ENCODE measurements at regions not wholly inside any gene's neighbourhood (a gene's known extent, or its start where the extent isn't known, plus 50 kb on each side); places are given as distances from the start of the nearest gene placed in this dataset.

DNA sequence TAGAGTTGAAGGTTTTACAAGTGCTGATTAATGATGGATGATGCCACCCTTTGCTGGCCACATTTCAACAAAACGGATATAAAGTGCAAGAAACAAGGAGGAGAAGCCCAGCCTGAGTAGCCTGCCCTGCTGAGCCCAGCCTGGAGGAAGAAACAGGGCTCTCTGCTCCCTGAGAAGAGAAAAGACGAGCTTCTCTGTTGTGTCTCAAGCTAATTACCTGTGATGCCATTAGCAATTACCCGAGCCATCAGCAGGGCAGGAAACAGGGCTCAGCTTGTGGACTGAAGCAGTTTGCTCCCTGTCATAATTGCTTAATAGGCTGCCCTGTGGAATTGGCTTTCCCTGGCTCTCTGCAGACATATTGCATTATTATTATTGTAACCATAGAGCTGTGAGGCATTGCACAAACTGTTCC, 709.3 kb upstream of the AUTS2 start:
- no peaks in the 10 kb centered on the region for H4K20me1 ChIP-seq (ENCODE audit: insufficient read depth, low read length)
- no TSS peak for BruUV-seq (replicated peaks)

More for the DNA sequence above, 709.3 kb upstream of the AUTS2 start:
- Histone ChIP-seq H3K4me2 (ENCODE audit: low read depth, low read length) (no peak overlapping the region), H3K4me3 (ENCODE audit: insufficient read depth, low read depth, low read length) (no peak overlapping the region), H4K5ac (ENCODE audit: low read depth, low read length) (no peak overlapping the region), H2BK20ac (ENCODE audit: low read depth, low read length) (no peak overlapping the region), H3K18ac (ENCODE audit: low read depth, low read length) (no peak overlapping the region), H3K4ac (ENCODE audit: low read depth, low read length) (no peak overlapping the region), H3K27me3 (ENCODE audit: control insufficient read depth, insufficient read depth, low read length) (no peaks in the 10 kb centered on the region), H3K36me3 (ENCODE audit: control insufficient read depth, insufficient read depth, low read length) (no peaks in the 10 kb centered on the region), H3K14ac (replicated peaks; ENCODE audit: low read depth, low read length) (no peak overlapping the region), H4K8ac (ENCODE audit: low read depth in 2 of 2, low read length in 2 of 2) (no peak overlapping the region), H3K79me1 (ENCODE audit: low read depth in 1 of 2, low read length in 2 of 2) (no peaks in the 10 kb centered on the region), H2AK5ac (ENCODE audit: low read depth, low read length) (no peak overlapping the region), H4K91ac (ENCODE audit: insufficient read depth, low read depth, low read length) (no peak overlapping the region), H3K9me3 (ENCODE audit: control insufficient read depth, insufficient read depth, low read length) (peaks cover 7% of the 10 kb centered on the region), H2AK9ac (replicated peaks; ENCODE audit: low read depth, low read length, poor library complexity) (no peak overlapping the region), H3K9me1 (ENCODE audit: insufficient read depth, low read length) (no peaks in the 10 kb centered on the region), H2BK15ac (ENCODE audit: low read depth, low read length) (no peak overlapping the region), H3K9ac (ENCODE audit: low read depth, low read length) (no peak overlapping the region), H2BK120ac (ENCODE audit: low read depth, low read length) (no peak overlapping the region), H3K4me1 (ENCODE audit: control insufficient read depth, insufficient read depth, low read length) (no peaks in the 10 kb centered on the region), H2BK5ac (ENCODE audit: low read depth, low read length, poor library complexity, severe bottlenecking) (no peak overlapping the region), H3K56ac (ENCODE audit: extremely low read depth, insufficient read depth, low read length) (no peak overlapping the region), H3K27ac (ENCODE audit: insufficient read depth, low read length) (no peak overlapping the region), H3K23ac (ENCODE audit: low read depth, low read length) (no peak overlapping the region), H2AFZ (replicated peaks; ENCODE audit: low read length, poor library complexity) (no peak overlapping the region)
- ATAC-seq (ENCODE audit: low read depth) (no peak), DNase-seq (no peak)
- intact Hi-C loops (cut with micrococcal nuclease): no loop called here
- WGBS, 2 experiments (ENCODE audit: extremely low coverage in 2 of 2, insufficient read length in 1 of 2): no CpG with 5 or more reads among the region's 3 CpGs
- TF ChIP-seq FOS (IDR thresholded peaks at IDR 0.05; ENCODE audit: low read depth, low read length) (no peak), NFE2L2 (IDR thresholded peaks at IDR 0.05; ENCODE audit: low read depth, low read length) (no peak), BHLHE40 (IDR thresholded peaks at IDR 0.05; ENCODE audit: low read depth, low read length) (no peak), RAD21 (IDR thresholded peaks at IDR 0.05; ENCODE audit: low read length) (no peak), RFX5 (IDR thresholded peaks at IDR 0.05; ENCODE audit: low read depth, low read length) (no peak), POLR2A (IDR thresholded peaks at IDR 0.05; ENCODE audit: low read depth, low read length) (no peak), RCOR1 (IDR thresholded peaks at IDR 0.05; ENCODE audit: insufficient replicate concordance, low read length) (no peak), MXI1 (IDR thresholded peaks at IDR 0.05; ENCODE audit: borderline replicate concordance, low read depth, low read length) (no peak), MAFK (IDR thresholded peaks at IDR 0.05; ENCODE audit: low read depth, low read length) (no peak)
- TF ChIP-seq, protein P1, sequence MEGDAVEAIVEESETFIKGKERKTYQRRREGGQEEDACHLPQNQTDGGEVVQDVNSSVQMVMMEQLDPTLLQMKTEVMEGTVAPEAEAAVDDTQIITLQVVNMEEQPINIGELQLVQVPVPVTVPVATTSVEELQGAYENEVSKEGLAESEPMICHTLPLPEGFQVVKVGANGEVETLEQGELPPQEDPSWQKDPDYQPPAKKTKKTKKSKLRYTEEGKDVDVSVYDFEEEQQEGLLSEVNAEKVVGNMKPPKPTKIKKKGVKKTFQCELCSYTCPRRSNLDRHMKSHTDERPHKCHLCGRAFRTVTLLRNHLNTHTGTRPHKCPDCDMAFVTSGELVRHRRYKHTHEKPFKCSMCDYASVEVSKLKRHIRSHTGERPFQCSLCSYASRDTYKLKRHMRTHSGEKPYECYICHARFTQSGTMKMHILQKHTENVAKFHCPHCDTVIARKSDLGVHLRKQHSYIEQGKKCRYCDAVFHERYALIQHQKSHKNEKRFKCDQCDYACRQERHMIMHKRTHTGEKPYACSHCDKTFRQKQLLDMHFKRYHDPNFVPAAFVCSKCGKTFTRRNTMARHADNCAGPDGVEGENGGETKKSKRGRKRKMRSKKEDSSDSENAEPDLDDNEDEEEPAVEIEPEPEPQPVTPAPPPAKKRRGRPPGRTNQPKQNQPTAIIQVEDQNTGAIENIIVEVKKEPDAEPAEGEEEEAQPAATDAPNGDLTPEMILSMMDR (conservative IDR thresholded peaks at IDR 0.05; ENCODE audit: low read depth, low read length): no peak
- POLR2A ChIA-PET (ENCODE audit: unreplicated experiment): no interaction called here
- in situ Hi-C loops (cut with MboI; ENCODE audit: low sequenced_read_pairs): no loop called here
- CTCF ChIA-PET: no interaction called here
- dilution Hi-C loops (cut with HindIII; ENCODE audit: low sequenced_read_pairs, unreplicated experiment): no loop called here

Measured in IMR-90 (cell line).